Spleen (tissue), 7 donors: ENCODE measurements at regions not wholly inside any gene's neighbourhood (a gene's known extent, or its start where the extent isn't known, plus 50 kb on each side); places are given as distances from the start of the nearest gene placed in this dataset.

Source experiments
- CTCF ChIP-seq, 11 experiments: fragments of 200-600 bp in 7 of 11; fragments of 450-650 bp in 4 of 11; sonication (generic) in 4 of 11; IDR thresholded peaks in 8 of 11; conservative IDR thresholded peaks in 3 of 11; 1 replicate in 7 of 11; 2 replicates in 4 of 11; pipeline versions ENCODE4 v1.4.0 to v1.8.0; 2016 to 2021; ENCODE audit warnings: antibody characterized with exemption in 11 of 11, inconsistent platforms in 4 of 11, mild to moderate bottlenecking in 1 of 11
- POLR2A ChIP-seq, 3 donors: fragments of 450-650 bp; IDR thresholded peaks; one replicate each; pipeline ENCODE4 v1.5.1; 2017; ENCODE audit warnings: antibody characterized with exemption in 3 of 3, mild to moderate bottlenecking in 1 of 3
- POLR2AphosphoS5 ChIP-seq, 3 donors: sonication (generic); formaldehyde crosslinking; IDR thresholded peaks; one replicate each; pipeline ENCODE4 v1.5.1; 2017; ENCODE audit warnings: antibody characterized with exemption in 3 of 3
- donor health status: DM: no; HTN: no; CAD: no; lungs with moderate emphysema.
- donor health status: DM: no; HTN: no; CAD: no.
- donor health status: DM: no; HTN: no; CAD: no.

GRCh38 chr17:64767269-64767997 is 105.3 kb upstream of the SMURF2 start:
- no peak for TF ChIP-seq CTCF (IDR thresholded peaks at IDR 0.05 in 8 of 11, conservative IDR thresholded peaks at IDR 0.05 in 3 of 11)
- no peak for TF ChIP-seq POLR2A (IDR thresholded peaks at IDR 0.05)
- no peak for TF ChIP-seq POLR2AphosphoS5 (IDR thresholded peaks at IDR 0.05)
